ENCODE measurements at regions not wholly inside any gene's neighbourhood (a gene's known extent, or its start where the extent isn't known, plus 50 kb on each side); places are given as distances from the start of the nearest gene placed in this dataset.
A peak's percentile ranks its signal among the peaks of the same experiment; 100 is the strongest.

DNA sequence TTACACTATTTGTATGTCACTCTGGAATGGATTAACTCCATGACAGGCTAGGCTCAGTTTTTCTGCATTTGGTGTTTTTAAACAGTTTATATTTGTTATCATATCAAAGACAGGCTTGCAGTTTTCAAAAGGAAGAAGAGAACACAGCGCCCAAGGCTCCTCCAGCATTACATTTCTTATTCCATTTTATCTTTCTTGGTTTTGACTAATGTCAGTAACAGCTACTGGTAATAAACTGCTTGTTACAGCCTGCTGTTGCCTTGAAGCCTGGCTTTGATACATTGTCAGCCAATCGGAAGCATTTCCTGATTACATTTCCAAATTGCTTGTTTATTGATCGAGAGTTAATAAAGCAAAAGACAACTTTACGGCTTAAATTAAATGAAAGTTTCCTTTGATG, 166.0 kb upstream of the MDFIC start:
- no peaks in the 10 kb centered on the region for H3K9me3 ChIP-seq
- DNase-seq: no peak
- no peaks in the 10 kb centered on the region for H3K36me3 ChIP-seq
- H3K27me3 ChIP-seq: no peaks in the 10 kb centered on the region
- no peak overlapping the region for H3K4me3 ChIP-seq

DNA sequence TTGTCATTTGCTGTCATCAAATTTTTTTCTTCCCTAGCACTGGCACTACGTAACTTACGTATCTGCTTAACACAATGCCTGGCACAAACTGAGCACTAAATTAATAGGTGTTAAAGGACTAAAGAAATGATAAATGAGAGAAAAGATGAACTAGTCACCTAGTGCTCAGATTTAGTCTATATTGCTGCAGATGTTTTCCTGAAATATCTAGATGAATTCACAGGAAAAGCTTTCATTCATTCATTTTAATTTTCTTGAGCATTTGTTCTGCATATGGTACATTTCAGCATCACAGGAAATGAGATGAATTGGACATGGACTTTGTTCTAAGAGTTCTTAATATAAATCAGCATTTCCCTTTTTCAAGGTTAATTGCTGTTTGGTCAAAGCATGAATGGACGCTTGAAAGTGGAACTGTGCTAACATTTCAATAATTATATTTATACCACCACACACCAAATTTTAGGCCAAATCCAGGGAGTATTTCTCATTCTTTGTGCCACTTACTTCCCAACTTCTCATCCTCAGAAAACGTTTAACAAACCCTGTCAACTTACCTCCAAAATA, 163.2 kb upstream of the MDFIC start:
- Histone ChIP-seq H3K9me3 (no peaks in the 10 kb centered on the region), H3K4me3 (no peak overlapping the region), H3K36me3 (no peaks in the 10 kb centered on the region), H3K27me3 (no peaks in the 10 kb centered on the region)
- DNase-seq: no peak

DNA sequence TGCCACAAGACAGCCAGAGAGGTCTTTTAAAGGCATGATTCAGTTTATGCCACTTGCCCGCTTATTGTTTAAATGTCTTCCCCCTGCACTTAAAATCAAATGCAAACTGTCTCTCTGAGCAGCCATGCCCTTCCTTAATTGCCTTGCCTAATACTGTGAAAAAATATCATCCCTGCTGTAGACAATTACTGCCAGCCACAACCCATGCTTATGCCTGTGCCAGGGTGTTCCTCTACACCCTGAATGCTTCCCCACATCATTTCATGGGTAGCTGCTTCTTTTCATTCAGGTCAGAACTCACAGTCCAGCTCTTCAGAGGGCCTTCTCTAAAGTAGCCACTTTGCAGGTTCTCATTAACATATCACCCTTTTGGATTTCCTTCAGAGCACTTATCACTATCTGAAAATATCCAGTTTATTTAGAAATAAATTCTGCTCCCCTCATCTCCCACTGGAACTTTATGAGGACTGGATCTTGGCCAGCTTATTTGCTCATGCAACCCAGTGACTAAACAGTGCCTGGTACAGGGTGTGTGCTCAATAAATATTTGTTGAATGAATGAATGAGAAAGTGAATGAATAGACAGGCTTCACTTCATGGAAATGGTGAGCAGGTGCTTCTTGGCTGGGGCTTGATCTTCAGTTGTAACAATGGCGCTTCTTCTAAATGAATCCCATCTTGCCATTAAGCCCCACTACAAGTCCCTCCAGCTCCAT, 162.4 kb upstream of the MDFIC start:
- Histone ChIP-seq H3K9me3 (no peaks in the 10 kb centered on the region), H3K4me3 (no peak overlapping the region), H3K36me3 (no peaks in the 10 kb centered on the region), H3K27me3 (no peaks in the 10 kb centered on the region)
- peak; percentile 15 for DNase-seq

DNA sequence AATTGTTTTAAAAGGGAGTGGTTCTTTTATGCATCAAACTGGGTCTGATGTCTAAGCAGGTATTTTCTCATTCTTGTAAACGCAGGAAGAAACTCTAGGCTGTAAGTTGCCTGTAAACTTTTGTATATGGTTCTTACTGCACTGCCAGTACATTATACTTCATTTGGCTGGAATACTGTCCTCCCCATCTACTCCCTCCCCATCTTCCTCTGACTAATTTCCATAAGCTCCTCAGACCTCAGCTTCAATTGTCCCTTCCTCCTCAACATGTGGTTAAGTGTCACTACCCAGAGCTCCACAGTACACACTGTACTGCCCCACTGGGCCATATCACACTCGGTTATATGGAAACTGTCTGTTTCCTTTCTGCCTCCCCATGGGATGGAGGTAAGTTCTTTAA, 161.4 kb upstream of the MDFIC start:
- Histone ChIP-seq H3K36me3 (no peaks in the 10 kb centered on the region), H3K27me3 (no peaks in the 10 kb centered on the region)
- DNase-seq: no peak

DNA sequence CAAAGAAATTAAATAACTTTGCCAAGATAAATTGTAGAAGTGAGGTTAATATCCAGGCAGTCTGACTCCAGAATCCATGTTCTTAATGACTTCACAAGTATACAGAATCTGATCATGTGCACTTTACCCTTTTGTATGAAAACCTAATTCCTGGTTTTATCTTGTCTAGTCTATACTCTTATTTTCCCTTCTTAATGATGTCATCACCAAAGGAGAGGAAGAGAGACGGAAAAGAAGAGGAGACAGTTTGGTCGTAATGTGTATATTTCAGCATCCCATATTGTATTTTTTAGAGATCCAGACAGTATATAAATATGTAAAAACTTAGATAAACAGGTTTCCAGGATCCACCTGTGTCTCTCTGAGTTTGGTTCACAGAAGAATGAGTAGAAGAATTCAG, 159.9 kb upstream of the MDFIC start:
- Histone ChIP-seq H3K4me3 (no peak overlapping the region), H3K27me3 (no peaks in the 10 kb centered on the region), H3K36me3 (no peaks in the 10 kb centered on the region), H3K9me3 (no peaks in the 10 kb centered on the region)
- DNase-seq: no peak

More for the DNA sequence above, 161.4 kb upstream of the MDFIC start:
- Histone ChIP-seq H3K4me3 (no peak overlapping the region), H3K9me3 (no peaks in the 10 kb centered on the region)

DNA sequence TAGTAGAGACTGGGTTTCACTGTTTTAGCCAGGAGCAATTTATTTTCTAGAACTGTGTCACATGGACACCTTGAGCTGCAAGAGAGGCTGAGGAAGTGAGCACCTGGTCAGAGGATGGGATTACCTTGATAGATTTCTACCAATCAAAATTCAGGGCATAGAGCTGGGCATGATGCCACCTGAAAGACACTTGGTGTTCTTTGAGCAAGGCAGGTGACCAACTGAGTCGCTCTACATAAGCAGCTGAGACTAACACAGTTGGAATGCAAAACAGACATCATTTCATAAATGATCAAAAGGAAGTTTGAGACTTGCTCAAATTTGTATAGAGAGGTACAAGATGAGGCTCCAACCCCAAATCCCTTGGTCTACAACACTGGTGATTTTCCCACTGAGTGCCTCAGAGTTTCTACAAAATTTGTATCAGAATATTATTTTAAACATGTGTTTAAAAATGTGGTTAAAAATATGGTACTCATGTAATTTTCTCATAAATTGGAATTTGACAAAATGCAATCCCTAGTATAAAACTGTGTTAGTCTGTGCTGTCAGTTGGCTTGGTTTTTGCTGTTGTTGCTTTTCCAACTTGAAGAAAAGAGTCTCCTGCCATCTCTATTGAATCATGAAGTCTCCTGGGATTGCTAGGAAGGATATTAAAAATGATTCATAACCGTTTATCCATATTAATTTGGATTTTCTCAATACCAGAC, 156.4 kb upstream of the MDFIC start:
- no peak for DNase-seq
- no peak overlapping the region for H3K4me3 ChIP-seq
- no peaks in the 10 kb centered on the region for H3K27me3 ChIP-seq
- H3K9me3 ChIP-seq: no peaks in the 10 kb centered on the region
- H3K36me3 ChIP-seq: no peaks in the 10 kb centered on the region

DNA sequence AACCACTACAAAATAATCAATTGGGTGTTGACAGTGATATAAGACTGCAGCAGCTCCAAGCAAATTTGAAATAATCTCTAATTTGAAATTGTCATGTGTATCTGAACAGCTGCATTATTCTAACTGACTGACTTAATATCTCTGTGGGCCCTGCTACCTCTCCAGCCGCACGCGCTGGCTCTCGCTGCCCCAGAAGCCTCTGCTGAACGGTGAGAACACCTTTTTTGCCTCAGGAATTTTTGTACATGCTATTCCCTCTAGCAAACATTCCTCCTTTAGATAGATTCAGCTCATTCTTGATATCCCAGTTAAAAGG, 155.9 kb upstream of the MDFIC start:
- DNase-seq: no peak
- Histone ChIP-seq H3K4me3 (no peak overlapping the region), H3K9me3 (no peaks in the 10 kb centered on the region), H3K36me3 (no peaks in the 10 kb centered on the region), H3K27me3 (no peaks in the 10 kb centered on the region)

DNA sequence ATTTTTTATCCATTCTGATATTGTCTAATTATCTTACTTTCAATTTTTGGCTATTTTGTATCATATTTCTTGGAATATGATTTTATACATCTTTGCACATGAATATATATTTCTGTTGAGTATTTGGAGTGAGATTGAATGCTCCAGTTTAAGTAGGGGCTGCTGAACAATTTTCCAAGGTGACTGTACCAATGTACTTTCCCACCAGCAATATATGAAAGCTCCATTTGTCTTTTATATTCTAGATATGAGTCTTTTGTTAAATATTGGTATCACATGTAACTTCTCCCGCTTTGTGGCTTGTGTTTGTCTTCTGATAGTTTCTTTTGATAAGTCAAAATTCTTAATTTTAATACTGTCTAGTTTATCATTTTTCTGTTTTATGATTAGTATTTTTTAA, 144.6 kb upstream of the MDFIC start:
- Histone ChIP-seq H3K27me3 (no peaks in the 10 kb centered on the region), H3K9me3 (no peaks in the 10 kb centered on the region), H3K4me3 (no peak overlapping the region), H3K36me3 (no peaks in the 10 kb centered on the region)
- DNase-seq: no peak

DNA sequence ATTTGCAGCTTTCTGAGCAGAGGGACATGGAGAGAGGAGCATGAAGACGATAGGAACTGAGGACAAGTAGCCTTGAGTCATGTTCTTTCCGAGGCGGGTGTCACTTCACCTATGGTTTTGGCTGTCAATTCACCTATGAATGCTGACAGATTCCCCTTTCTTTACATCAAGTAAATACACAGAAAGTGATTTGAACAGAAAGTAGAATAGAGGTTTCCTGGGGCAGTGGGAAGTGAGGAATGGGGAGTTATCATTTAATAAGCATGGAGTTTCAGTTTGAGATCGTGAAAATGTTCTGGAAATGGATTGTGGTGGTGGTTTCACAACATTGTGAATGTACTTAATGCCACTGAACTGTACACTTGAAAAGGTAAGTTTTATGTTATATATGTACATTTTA, 138.4 kb upstream of the MDFIC start:
- H3K9me3 ChIP-seq: no peaks in the 10 kb centered on the region
- no peaks in the 10 kb centered on the region for H3K27me3 ChIP-seq
- no peak for DNase-seq
- no peaks in the 10 kb centered on the region for H3K36me3 ChIP-seq
- H3K4me3 ChIP-seq: no peak overlapping the region

DNA sequence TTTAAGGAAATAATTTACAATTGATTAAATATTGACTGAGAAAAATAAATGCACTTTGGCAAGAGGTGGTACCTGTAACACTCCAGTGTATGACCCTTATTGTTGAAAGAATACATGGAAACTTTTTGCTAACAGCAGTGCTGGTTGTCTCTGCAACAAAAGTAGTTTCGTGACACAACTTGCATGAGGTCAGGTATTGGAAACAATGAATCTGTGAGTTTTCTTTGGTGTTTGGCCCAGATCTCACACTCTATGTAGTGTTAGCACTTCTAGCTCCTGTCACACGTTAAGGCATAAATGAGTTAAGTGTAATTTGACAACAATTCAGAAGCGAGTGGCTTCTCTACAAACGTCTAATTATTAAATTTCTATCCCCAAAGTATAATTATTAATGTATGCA, 137.7 kb upstream of the MDFIC start:
- no peak overlapping the region for H3K4me3 ChIP-seq
- H3K36me3 ChIP-seq: no peaks in the 10 kb centered on the region
- no peak for DNase-seq
- no peaks in the 10 kb centered on the region for H3K9me3 ChIP-seq
- no peaks in the 10 kb centered on the region for H3K27me3 ChIP-seq

DNA sequence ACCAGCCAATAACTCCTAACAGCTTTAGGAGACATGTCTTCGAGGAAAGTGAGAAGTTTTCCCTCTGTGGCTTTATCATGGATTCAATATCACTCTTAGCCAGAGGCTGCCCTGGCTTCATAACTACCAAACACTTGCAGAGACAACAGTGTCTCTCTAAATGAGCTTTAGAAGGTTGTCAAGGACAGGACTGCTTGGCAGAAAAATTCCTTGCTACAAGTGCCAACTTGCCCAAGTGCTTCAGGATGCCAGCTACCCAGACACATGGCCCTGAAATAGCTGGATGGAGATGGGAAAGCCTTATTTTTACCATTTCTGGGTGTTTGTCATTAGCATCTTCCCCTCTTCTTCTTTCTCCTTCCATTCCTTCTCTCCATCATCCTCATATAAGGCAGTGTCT, 137.1 kb upstream of the MDFIC start:
- H3K9me3 ChIP-seq: no peaks in the 10 kb centered on the region
- DNase-seq: no peak
- no peaks in the 10 kb centered on the region for H3K27me3 ChIP-seq
- no peak overlapping the region for H3K4me3 ChIP-seq
- H3K36me3 ChIP-seq: no peaks in the 10 kb centered on the region

DNA sequence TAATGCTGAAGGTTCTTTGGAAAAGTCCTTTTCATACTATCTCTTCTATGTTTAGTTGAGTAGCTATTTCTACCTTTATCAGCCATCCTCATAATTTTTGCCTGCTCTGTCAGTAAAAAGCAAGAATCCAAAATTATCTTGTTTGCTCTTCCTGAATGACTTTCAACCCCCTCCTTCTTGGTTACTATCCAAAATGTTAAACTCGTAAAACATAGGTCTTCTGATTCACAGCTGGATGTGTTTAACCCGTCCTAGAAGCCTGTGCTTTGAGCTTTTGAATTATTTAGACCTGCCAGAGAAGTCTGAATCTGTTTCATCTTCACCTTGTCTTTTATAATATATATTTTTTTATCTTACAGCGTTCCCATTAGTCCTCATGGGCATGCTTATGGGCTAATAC, 136.4 kb upstream of the MDFIC start:
- no peaks in the 10 kb centered on the region for H3K27me3 ChIP-seq
- no peaks in the 10 kb centered on the region for H3K9me3 ChIP-seq
- no peak overlapping the region for H3K4me3 ChIP-seq
- no peak for DNase-seq
- no peaks in the 10 kb centered on the region for H3K36me3 ChIP-seq

DNA sequence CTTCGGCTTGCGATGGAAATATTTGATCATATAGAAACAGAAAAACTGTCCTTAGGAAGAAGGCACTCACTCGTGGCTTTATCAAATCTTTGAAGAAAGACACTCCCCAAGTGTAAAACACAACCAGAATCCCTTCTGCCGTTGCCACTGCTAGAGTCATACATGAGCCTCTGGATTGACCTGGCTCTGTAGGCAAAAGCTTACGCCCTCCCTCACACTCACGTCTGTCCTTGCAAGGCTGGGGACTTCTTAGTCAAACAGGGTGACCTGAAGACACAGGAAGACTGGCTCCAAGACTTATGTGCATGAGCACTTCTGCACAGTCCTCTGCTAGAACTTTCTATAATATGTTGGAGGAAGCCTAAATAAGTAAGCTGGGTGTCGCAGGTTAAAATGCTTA, 135.4 kb upstream of the MDFIC start:
- Histone ChIP-seq H3K27me3 (no peaks in the 10 kb centered on the region), H3K9me3 (no peaks in the 10 kb centered on the region), H3K4me3 (no peak overlapping the region), H3K36me3 (no peaks in the 10 kb centered on the region)
- no peak for DNase-seq

DNA sequence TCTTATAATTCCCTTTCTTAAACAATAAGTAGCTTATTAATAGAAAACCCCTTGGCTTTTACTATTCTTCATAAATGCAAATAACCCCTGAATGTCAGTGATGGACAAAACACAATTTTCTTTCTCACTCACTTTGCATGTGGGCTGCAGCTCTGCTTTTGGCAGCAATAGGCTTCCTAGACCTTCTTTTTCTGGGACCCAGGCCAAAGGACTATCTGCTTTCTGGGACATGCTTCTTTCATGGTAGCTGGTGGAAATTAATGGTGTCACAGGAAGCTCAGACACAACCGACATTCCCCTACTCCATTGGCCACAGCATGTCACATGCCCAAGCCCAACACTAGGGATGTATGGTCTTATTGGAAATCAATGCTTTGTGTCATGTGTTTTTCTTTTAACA, 134.3 kb upstream of the MDFIC start:
- Histone ChIP-seq H3K36me3 (no peaks in the 10 kb centered on the region), H3K4me3 (no peak overlapping the region), H3K9me3 (no peaks in the 10 kb centered on the region), H3K27me3 (no peaks in the 10 kb centered on the region)
- peak; percentile 8 for DNase-seq

DNA sequence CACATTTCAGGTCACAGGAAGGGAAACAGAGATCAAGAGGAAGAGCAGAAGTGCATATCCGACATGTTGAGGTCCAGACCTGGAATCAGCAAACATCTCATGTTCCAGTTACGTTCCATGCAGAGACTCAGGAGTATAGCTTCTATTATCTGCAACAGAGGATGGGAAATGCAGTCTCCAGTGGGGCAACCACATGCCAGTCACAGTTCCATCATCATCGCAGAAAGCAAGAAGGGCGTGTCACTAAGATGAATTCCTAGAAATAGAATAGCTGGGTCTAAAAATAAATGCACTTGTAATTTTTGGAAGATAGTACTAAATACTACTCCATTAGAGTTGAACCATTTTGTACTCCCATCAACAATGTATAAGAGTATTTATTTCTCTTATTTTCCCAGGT, 133.2 kb upstream of the MDFIC start:
- Histone ChIP-seq H3K36me3 (no peaks in the 10 kb centered on the region), H3K27me3 (no peaks in the 10 kb centered on the region), H3K9me3 (no peaks in the 10 kb centered on the region)

DNA sequence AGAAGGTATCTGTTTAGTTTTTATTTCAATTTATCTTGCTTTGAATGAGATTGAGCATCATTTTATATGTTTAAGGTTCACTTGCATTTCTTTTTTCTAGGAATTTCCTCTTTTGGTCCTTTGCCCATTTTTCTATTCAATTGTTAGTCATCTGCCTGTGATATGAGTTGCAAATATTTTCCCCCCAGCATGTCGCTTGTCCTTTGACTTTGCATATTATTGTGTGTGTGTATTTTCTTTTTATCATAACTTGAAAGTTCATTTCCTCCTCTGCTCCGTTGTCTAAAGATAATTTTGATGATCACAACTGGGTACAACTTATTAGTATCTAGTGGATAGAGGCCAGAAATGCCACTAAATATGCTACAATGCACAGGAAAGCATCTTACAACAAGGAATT, 132.7 kb upstream of the MDFIC start:
- no peaks in the 10 kb centered on the region for H3K27me3 ChIP-seq
- H3K9me3 ChIP-seq: no peaks in the 10 kb centered on the region
- H3K4me3 ChIP-seq: no peak overlapping the region
- no peak for DNase-seq
- no peaks in the 10 kb centered on the region for H3K36me3 ChIP-seq

More for the DNA sequence above, 133.2 kb upstream of the MDFIC start:
- no peak overlapping the region for H3K4me3 ChIP-seq
- no peak for DNase-seq

DNA sequence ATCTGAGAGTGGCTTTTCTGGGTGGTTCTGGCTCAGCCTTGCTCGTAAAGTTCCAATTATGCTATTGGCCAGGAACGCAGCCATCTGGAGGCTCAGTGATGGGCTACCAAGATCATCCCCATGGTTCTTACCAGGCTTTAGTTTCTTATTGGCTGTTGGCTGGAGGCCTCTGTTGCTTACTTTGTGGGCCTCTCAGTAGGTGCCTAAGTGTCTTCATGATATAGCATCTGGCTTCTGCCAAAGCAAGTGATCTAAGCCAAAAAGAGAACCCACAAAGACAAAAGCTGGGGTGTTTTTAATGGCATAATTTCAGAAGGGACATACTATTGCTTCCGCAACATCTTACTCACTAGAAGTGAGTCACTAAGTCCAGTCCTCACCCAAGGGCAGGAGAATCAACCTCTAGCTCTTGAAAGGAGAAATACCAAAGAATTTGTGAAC, 132.0 kb upstream of the MDFIC start:
- Histone ChIP-seq H3K27me3 (no peaks in the 10 kb centered on the region), H3K4me3 (no peak overlapping the region), H3K9me3 (no peaks in the 10 kb centered on the region), H3K36me3 (no peaks in the 10 kb centered on the region)
- peak; percentile 67 for DNase-seq

DNA sequence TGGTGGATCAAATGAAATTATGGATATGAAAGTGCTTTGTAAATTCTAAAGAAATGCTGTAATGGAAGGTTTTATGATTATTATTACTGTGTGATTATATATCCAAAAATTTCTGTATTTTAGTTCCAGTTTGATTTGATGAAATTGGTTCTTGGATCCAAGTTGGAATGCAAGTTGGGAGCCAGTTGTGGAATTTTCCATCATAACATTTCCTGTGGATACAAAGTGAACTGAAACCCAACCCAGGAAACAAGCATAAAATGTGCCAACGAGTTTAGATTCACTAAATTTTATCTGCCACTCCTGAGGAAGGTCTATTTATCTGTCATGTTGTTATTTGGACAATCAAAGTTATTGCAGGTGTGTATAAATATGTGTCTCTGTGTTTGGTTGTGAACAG, 131.4 kb upstream of the MDFIC start:
- DNase-seq: no peak
- no peaks in the 10 kb centered on the region for H3K9me3 ChIP-seq
- no peak overlapping the region for H3K4me3 ChIP-seq
- H3K36me3 ChIP-seq: no peaks in the 10 kb centered on the region
- H3K27me3 ChIP-seq: no peaks in the 10 kb centered on the region
